Ovary (tissue), 7 donors: ENCODE measurements at regions not wholly inside any gene's neighbourhood (a gene's known extent, or its start where the extent isn't known, plus 50 kb on each side); places are given as distances from the start of the nearest gene placed in this dataset.

Experiments used
- DNase-seq, 5 donors: peaks; one replicate each; pipeline ENCODE4 v3.0.0-alpha.2; 2019 to 2020
- H3K27ac ChIP-seq, 2 donors: fragments of 200-600 bp; one replicate each; pipeline versions ENCODE4 v1.5.1 to v1.8.0; 2019 to 2022
- H3K27me3 ChIP-seq: fragments of 200-600 bp; one replicate; pipeline ENCODE4 v1.8.0; 2022
- H3K36me3 ChIP-seq: fragments of 200-600 bp; sonication (generic); one replicate; pipeline ENCODE4 v1.5.1; 2019
- H3K4me1 ChIP-seq: one replicate; pipeline ENCODE4 v1.8.1; 2013; ENCODE audit warnings: mild to moderate bottlenecking, moderate library complexity; ENCODE audit not compliant: insufficient read depth
- H3K4me3 ChIP-seq: fragments of 200-600 bp; sonication (generic); one replicate; pipeline ENCODE4 v1.5.1; 2017
- H3K9me3 ChIP-seq, 2 donors: fragments of 200-600 bp in 1 of 2; sonication (generic) in 1 of 2; one replicate each; pipeline versions ENCODE4 v1.5.1 to v1.8.1; 2013 to 2019; ENCODE audit warnings: mild to moderate bottlenecking in 1 of 2, moderate library complexity in 1 of 2
- CTCF ChIP-seq, 3 donors: fragments of 450-650 bp in 2 of 3; fragments of 200-600 bp in 1 of 3; IDR thresholded peaks; one replicate each; pipeline versions ENCODE4 v1.5.1 to v1.8.0; 2016 to 2022; ENCODE audit warnings: antibody characterized with exemption in 3 of 3, mild to moderate bottlenecking in 1 of 3
- EP300 ChIP-seq: sonication (generic); formaldehyde crosslinking; IDR thresholded peaks from one replicate; pipeline ENCODE4 v1.6.1; 2017; ENCODE audit warnings: antibody characterized with exemption
- POLR2A ChIP-seq: fragments of 450-650 bp; IDR thresholded peaks from one replicate; pipeline ENCODE4 v1.6.1; 2017; ENCODE audit warnings: antibody characterized with exemption, mild to moderate bottlenecking, moderate library complexity
- WGBS, 3 donors: extraction: QIAGEN DNeasy Blood & Tissue Kit in 1 of 3; methylation state at CpG; one replicate each; pipeline versions ENCODE4 v1.1.5 to v1.1.7; 2013 to 2017; 5-methylcytosine and 5-hydroxymethylcytosine counted together
- intact Hi-C, 4 donors: fragments of 100-400 bp; cut with DNase I; formaldehyde crosslinking; loops; one replicate each; pipeline versions ENCODE4 v1.11.0 to v1.15.1; 2022 to 2023
- donor health status: DM: no; HTN: no; CAD: no; lungs with moderate emphysema.
- donor health status: DM: no; HTN: no; CAD: no.
- donor health status: Bipolar disorder and iron deficiency.
- donor health status: DM: no; HTN: no; CAD: no.
- donor health status: DM: yes; HTN: yes; CAD: no.

GRCh38 chrX:131729295-131729694 is 185.4 kb downstream of the OR13H1 start:
- WGBS, 3 donors, result 39 to 49% (median 47%) methylated on average over 15 of the region's 15 CpGs
- Histone ChIP-seq H3K27ac (peak overlapping the region; percentile 10 to 94), H3K27me3 (no peaks in the 10 kb centered on the region), H3K9me3 (no peaks in the 10 kb centered on the region), H3K4me3 (peak overlapping the region; percentile 36), H3K4me1 (no peaks in the 10 kb centered on the region), H3K36me3 (no peaks in the 10 kb centered on the region)
- TF ChIP-seq EP300, result no peak
- peak in 1 of 3 donors; percentile 14 for TF ChIP-seq CTCF (IDR thresholded peaks at IDR 0.05)
- peak; percentile 84 to 88 (median 86) for DNase-seq
- intact Hi-C loops, result no loop called here

GRCh38 chrX:131734621-131735020 is 190.7 kb downstream of the OR13H1 start:
- Histone ChIP-seq H3K4me1 (no peaks in the 10 kb centered on the region), H3K36me3 (no peaks in the 10 kb centered on the region), H3K27ac (peak overlapping the region in 1 of 2 donors; percentile 42), H3K4me3 (no peak overlapping the region), H3K9me3 (no peaks in the 10 kb centered on the region), H3K27me3 (no peaks in the 10 kb centered on the region)
- 33 to 64% (median 45%) methylated on average over 9 of the region's 9 CpGs for WGBS, 3 donors
- DNase-seq, result peak; percentile 71 to 91 (median 88)
- TF ChIP-seq CTCF (IDR thresholded peaks at IDR 0.05) (peak in 2 of 3 donors; percentile 47 to 50), EP300 (no peak)
- intact Hi-C loops, result no loop called here

GRCh38 chrX:131735127-131735526 is 191.3 kb downstream of the OR13H1 start:
- Histone ChIP-seq H3K4me3 (no peak overlapping the region), H3K9me3 (no peaks in the 10 kb centered on the region), H3K36me3 (no peaks in the 10 kb centered on the region), H3K4me1 (no peaks in the 10 kb centered on the region), H3K27me3 (no peaks in the 10 kb centered on the region), H3K27ac (no peak overlapping the region)
- intact Hi-C loops, result no loop called here
- no peak for DNase-seq
- TF ChIP-seq EP300, result no peak
- TF ChIP-seq CTCF (IDR thresholded peaks at IDR 0.05), result no peak
- no peak for TF ChIP-seq POLR2A
- WGBS, 3 donors, result 49 to 50% (median 50%) methylated on average over 3 of the region's 3 CpGs

- intact Hi-C loops, result no loop called here
- Histone ChIP-seq H3K9me3 (peaks cover 0 to 3% of the 10 kb centered on the region in 2 donors), H3K27ac (no peak overlapping the region), H3K36me3 (no peaks in the 10 kb centered on the region), H3K27me3 (no peaks in the 10 kb centered on the region), H3K4me3 (no peak overlapping the region), H3K4me1 (no peaks in the 10 kb centered on the region)
- 73 to 83% (median 78%) methylated on average over 2 of the region's 2 CpGs for WGBS, 3 donors
- TF ChIP-seq POLR2A (no peak), CTCF (IDR thresholded peaks at IDR 0.05) (no peak), EP300 (no peak)
- DNase-seq, result no peak
These were observed 195.9 kb downstream of the OR13H1 start for GRCh38 chrX:131739823-131740222.
